ENCODE measurements at regions not wholly inside any gene's neighbourhood (a gene's known extent, or its start where the extent isn't known, plus 50 kb on each side); places are given as distances from the start of the nearest gene placed in this dataset.
A peak's percentile ranks its signal among the peaks of the same experiment; 100 is the strongest.

- no peaks in the 10 kb centered on the region for H3K36me3 ChIP-seq
- H3K9me3 ChIP-seq (replicated peaks in 1 of 11), result peaks cover 0 to 6% (median 0%) of the 10 kb centered on the region in 11 experiments; a peak in 2 of 22 replicates
- H3K4me1 ChIP-seq, result peaks cover 0 to 16% (median 12%) of the 10 kb centered on the region in 10 experiments; a peak in 16 of 20 replicates
- H3K4me3 ChIP-seq, result no peak overlapping the region
- H4K20me1 ChIP-seq, result no peaks in the 10 kb centered on the region
- H3K27ac ChIP-seq, result no peak overlapping the region
- TF ChIP-seq Cebpa-rat (IDR thresholded peaks at IDR 0.05), result no peak
- H3K27me3 ChIP-seq, result no peaks in the 10 kb centered on the region
- no peak overlapping the region for H3K4me2 ChIP-seq
- H3K9ac ChIP-seq, result no peak overlapping the region
Observed at GRCh38 chr2:172326211-172326509, 101.2 kb upstream of the ITGA6 start.

- Histone ChIP-seq H3K27ac (no peak overlapping the region), H3K4me1 (peaks cover 0 to 16% (median 12%) of the 10 kb centered on the region in 10 experiments; a peak in 16 of 20 replicates)
- TF ChIP-seq Cebpa-rat (IDR thresholded peaks at IDR 0.05), result no peak
Observed at GRCh38 chr2:172328103-172328841, 99.1 kb upstream of the ITGA6 start.

GRCh38 chr2:172329416-172329773 lies 98.0 kb upstream of the ITGA6 start:
- Histone ChIP-seq H3K36me3 (no peaks in the 10 kb centered on the region), H3K4me1 (peaks cover 0 to 16% (median 12%) of the 10 kb centered on the region in 10 experiments; a peak in 16 of 20 replicates), H3K9ac (no peak overlapping the region), H3K9me3 (replicated peaks in 1 of 11) (no peaks in the 10 kb centered on the region), H3K27ac (peak overlapping the region in 3 of 11 experiments; percentile 30 to 51 (median 50); a peak in 3 of 22 replicates), H3K4me2 (peak overlapping the region in 9 of 11 experiments; percentile 37 to 66 (median 59); a peak in 13 of 22 replicates), H3K4me3 (no peak overlapping the region), H4K20me1 (no peaks in the 10 kb centered on the region), H3K27me3 (no peaks in the 10 kb centered on the region)
- TF ChIP-seq Cebpa-rat (IDR thresholded peaks at IDR 0.05), result no peak

More at GRCh38 chr2:172328103-172328841, 99.1 kb upstream of the ITGA6 start:
- Histone ChIP-seq H4K20me1 (no peaks in the 10 kb centered on the region), H3K9ac (no peak overlapping the region), H3K27me3 (no peaks in the 10 kb centered on the region), H3K36me3 (no peaks in the 10 kb centered on the region), H3K4me2 (no peak overlapping the region; a peak in 1 of 22 replicates), H3K9me3 (replicated peaks in 1 of 11) (no peaks in the 10 kb centered on the region), H3K4me3 (no peak overlapping the region)

GRCh38 chr2:172329774-172330671 lies 97.4 kb upstream of the ITGA6 start:
- H3K36me3 ChIP-seq, result no peaks in the 10 kb centered on the region
- H4K20me1 ChIP-seq, result no peaks in the 10 kb centered on the region
- peak overlapping the region in 9 of 11 experiments; percentile 37 to 66 (median 59); a peak in 17 of 22 replicates for H3K4me2 ChIP-seq
- H3K9me3 ChIP-seq (replicated peaks in 1 of 11), result no peaks in the 10 kb centered on the region
- H3K9ac ChIP-seq, result no peak overlapping the region
- H3K27me3 ChIP-seq, result no peaks in the 10 kb centered on the region
- H3K4me1 ChIP-seq, result peaks cover 0 to 16% (median 12%) of the 10 kb centered on the region in 10 experiments; a peak in 16 of 20 replicates
- peak in 3 of 11 experiments; percentile 12 to 62 (median 38); a peak in 3 of 22 replicates for TF ChIP-seq Cebpa-rat (IDR thresholded peaks at IDR 0.05)
- H3K4me3 ChIP-seq, result no peak overlapping the region
- peak overlapping the region in 3 of 11 experiments; percentile 30 to 51 (median 50); a peak in 4 of 22 replicates for H3K27ac ChIP-seq

GRCh38 chr2:172332507-172332906 lies 94.9 kb upstream of the ITGA6 start:
- H4K20me1 ChIP-seq, result no peaks in the 10 kb centered on the region
- H3K4me3 ChIP-seq, result no peak overlapping the region
- H3K4me1 ChIP-seq, result peaks cover 0 to 16% (median 12%) of the 10 kb centered on the region in 10 experiments; a peak in 16 of 20 replicates
- H3K27ac ChIP-seq, result no peak overlapping the region
- no peaks in the 10 kb centered on the region for H3K9me3 ChIP-seq (replicated peaks in 1 of 11)
- no peak for TF ChIP-seq Cebpa-rat (IDR thresholded peaks at IDR 0.05)
- H3K27me3 ChIP-seq, result no peaks in the 10 kb centered on the region
- no peak overlapping the region for H3K9ac ChIP-seq
- no peaks in the 10 kb centered on the region for H3K36me3 ChIP-seq
- no peak overlapping the region for H3K4me2 ChIP-seq

- H3K4me1 ChIP-seq, result peaks cover 0 to 16% (median 12%) of the 10 kb centered on the region in 10 experiments; a peak in 16 of 20 replicates
Observed at GRCh38 chr2:172333235-172333977, 94.0 kb upstream of the ITGA6 start.

GRCh38 chr2:172333978-172334330 lies 93.4 kb upstream of the ITGA6 start:
- Histone ChIP-seq H3K4me1 (peaks cover 0 to 16% (median 12%) of the 10 kb centered on the region in 10 experiments; a peak in 16 of 20 replicates), H3K27ac (no peak overlapping the region), H3K4me2 (no peak overlapping the region), H3K36me3 (no peaks in the 10 kb centered on the region), H3K4me3 (no peak overlapping the region), H4K20me1 (no peaks in the 10 kb centered on the region), H3K9me3 (replicated peaks in 1 of 11) (no peaks in the 10 kb centered on the region), H3K9ac (no peak overlapping the region), H3K27me3 (no peaks in the 10 kb centered on the region)
- no peak for TF ChIP-seq Cebpa-rat (IDR thresholded peaks at IDR 0.05)

More at GRCh38 chr2:172333235-172333977, 94.0 kb upstream of the ITGA6 start:
- no peak overlapping the region for H3K4me3 ChIP-seq
- H3K4me2 ChIP-seq, result no peak overlapping the region
- H3K9ac ChIP-seq, result no peak overlapping the region
- no peaks in the 10 kb centered on the region for H3K9me3 ChIP-seq (replicated peaks in 1 of 11)
- H3K36me3 ChIP-seq, result no peaks in the 10 kb centered on the region
- TF ChIP-seq Cebpa-rat (IDR thresholded peaks at IDR 0.05), result no peak
- no peak overlapping the region for H3K27ac ChIP-seq
- no peaks in the 10 kb centered on the region for H4K20me1 ChIP-seq
- H3K27me3 ChIP-seq, result no peaks in the 10 kb centered on the region

- Histone ChIP-seq H3K9me3 (replicated peaks in 1 of 11) (no peaks in the 10 kb centered on the region), H3K27me3 (no peaks in the 10 kb centered on the region), H3K36me3 (no peaks in the 10 kb centered on the region), H3K4me2 (no peak overlapping the region), H3K4me1 (peaks cover 6 to 19% (median 14%) of the 10 kb centered on the region in 10 experiments), H4K20me1 (no peaks in the 10 kb centered on the region), H3K4me3 (no peak overlapping the region), H3K9ac (no peak overlapping the region), H3K27ac (no peak overlapping the region)
- no peak for TF ChIP-seq Cebpa-rat (IDR thresholded peaks at IDR 0.05)
Observed at GRCh38 chr2:172334988-172335387, 92.4 kb upstream of the ITGA6 start.

- H3K36me3 ChIP-seq, result no peaks in the 10 kb centered on the region
Observed at GRCh38 chr2:172335736-172336135, 91.7 kb upstream of the ITGA6 start.

More at GRCh38 chr2:172335736-172336135, 91.7 kb upstream of the ITGA6 start:
- Histone ChIP-seq H3K4me2 (no peak overlapping the region), H3K9me3 (replicated peaks in 1 of 11) (no peaks in the 10 kb centered on the region), H3K4me3 (no peak overlapping the region), H4K20me1 (no peaks in the 10 kb centered on the region), H3K9ac (no peak overlapping the region), H3K27me3 (no peaks in the 10 kb centered on the region), H3K27ac (no peak overlapping the region), H3K4me1 (peaks cover 13 to 19% (median 15%) of the 10 kb centered on the region in 10 experiments)
- no peak for TF ChIP-seq Cebpa-rat (IDR thresholded peaks at IDR 0.05)

Data from BLaER1 treated with 17β-estradiol and CSF1 and Interleukin-3, amounts not matched to agents 10 nM and 100 nM (cell line).